GM21717 (cell line): ENCODE measurements at regions not wholly inside any gene's neighbourhood (a gene's known extent, or its start where the extent isn't known, plus 50 kb on each side); places are given as distances from the start of the nearest gene placed in this dataset.

ENCODE experiments used
- ATAC-seq: cut with Tn5 transposase; IDR thresholded peaks from one replicate; pipeline ENCODE4 v1.9.1; 2021; ENCODE audit warnings: mild to moderate bottlenecking, moderate library complexity; ENCODE audit not compliant: unreplicated experiment

DNA sequence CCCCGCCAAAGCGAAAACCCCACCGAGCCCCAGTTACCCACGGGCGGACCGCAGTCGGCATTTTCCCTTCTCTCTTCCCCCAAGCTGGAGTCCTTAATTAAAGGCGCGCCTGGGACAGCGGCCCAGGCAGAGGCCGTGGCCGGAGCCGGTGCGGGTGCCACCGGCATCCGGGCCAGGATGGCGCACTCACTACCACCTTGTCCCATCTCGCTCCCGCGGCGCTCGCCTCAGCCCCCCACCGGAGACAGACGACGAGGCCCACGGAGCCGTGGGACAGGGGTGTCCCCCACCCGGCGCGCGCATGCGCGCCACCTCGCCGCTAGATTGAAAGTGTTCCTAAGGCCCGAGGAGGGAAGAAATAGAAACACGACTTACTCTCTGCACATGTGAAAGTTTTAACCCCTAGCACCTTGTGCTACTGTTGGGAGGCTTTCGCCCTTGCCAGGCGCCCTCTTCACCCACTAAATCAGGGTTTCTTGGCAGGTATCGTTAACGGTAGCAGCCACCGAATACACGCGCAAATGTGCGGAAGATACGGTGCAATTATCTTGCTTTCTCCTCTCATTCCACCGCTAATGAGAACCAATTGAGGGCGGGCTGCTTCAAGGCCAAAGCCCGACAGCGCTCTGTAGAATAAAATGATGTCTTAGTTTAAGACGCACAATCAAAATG lies 64.3 kb upstream of the CCDC160 start:
- no peak for ATAC-seq

DNA sequence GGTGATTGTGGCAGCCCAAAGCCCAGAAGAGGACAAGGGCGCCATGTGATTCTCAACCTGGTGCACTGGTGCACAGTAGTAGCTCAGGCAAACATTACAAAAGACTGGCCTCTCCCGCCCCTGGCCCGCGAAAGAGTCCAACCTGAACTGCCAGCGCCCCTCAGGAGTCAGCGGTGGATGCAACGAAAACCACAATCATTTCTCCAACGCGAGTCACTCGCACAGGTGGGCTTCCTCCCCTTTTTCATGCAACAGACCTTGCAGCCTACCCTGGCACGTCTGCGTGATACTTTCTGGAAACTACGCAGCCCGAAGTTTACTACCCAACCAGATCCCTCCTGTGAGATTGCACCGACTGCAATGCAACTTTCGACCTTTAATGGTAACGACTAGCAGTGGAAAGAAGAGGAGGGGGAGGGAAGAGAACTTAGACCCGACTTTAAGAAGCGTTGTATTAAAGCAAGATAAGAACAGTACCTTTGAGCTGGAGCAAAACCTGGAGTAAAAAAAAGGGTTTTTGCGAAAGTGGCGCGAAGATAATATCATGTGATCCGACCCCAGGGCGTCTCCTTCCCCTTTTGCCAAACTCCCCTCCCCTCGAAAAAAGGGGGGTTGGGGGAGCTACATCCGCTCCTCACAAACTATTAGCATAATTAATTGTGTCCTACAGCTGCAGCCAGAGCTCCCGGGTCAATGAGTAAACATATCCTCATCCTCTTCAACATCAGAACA lies 63.3 kb upstream of the CCDC160 start:
- no peak for ATAC-seq

DNA sequence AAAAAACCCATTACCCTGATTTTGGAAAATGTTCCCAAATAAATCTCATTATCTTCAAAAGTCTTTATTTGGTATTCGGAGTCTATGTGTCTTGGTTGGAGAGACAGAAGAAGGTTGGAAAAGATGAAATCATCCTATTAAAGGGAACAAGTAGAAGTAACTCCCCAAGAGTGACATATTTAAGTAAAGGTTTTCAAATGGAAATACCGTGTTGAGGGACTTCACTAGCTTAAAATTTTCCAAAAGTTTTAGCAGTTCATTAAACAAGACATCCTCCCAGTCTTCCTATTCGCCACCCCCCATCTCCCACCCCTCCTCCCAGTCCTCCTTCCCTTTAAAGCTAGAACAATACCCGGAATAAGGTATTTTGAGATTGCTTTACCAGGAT lies 62.7 kb upstream of the CCDC160 start:
- no peak for ATAC-seq

DNA sequence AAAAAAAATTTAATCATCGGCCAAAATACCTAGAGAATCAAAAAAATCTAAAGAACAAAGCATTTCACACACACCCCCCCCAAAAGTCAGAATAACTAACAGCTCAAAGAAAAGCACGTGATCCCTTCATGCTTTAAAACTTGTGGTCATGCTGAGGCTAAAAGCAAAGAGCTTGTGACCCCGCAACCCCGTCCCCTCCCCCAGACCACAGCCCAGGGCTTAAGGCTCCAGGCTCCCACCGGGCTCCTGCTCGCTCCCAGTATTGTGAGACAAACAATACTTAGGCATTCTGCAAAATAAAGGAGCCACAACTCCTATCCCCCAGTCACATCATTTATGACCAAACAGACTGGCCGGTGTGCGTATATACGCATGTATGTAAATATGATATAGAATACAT lies 62.1 kb upstream of the CCDC160 start:
- ATAC-seq = no peak

DNA sequence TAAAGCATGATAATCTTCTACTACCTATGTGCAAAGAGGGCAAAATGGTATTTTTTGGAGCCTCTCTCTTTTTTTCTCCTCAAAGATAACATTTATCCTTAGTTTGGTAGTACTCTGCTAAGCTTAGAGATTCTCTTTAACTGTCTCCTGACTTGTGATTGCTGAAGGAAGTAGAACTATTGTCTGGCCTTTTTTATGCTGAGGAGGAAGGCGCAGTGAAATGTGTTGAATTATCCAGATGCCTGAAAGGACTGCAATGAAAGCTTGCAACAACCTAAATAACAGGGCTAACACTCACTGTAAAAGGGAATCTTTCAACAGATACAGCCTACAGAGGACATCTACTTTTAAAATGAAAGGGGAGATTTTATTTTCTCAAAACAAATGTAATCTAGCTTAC lies 59.5 kb upstream of the CCDC160 start:
- ATAC-seq = no peak

DNA sequence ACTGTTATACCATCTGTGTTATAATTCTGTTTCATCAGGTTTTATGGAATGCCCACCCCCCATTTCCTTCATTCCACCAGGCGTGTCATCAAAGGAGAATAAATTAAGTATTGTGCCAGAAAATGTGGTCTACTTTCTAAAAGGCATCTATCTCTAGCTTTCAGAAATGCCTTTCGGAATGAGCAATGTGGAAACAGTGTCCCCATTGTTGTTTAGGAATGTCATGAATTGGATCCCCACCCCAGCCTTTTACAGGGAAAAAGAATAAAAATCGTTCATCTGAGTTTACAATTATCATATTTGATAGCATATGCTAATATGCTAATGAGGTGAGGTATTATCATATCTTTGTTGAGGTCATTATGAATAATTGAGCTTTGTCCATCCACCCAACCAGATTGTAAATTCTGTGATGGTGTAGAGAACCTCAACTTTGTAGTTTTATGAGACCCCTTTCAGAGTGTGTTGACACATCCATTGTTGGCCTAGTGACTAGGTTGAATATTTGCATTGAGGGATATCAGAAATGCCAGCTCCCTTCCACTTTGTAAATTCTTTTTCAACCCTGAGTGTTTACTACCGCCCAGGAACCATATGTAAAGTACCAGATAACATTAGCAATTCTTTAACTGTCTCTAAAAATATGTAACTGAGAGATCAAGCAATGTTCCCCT lies 56.2 kb upstream of the CCDC160 start:
- ATAC-seq = no peak

DNA sequence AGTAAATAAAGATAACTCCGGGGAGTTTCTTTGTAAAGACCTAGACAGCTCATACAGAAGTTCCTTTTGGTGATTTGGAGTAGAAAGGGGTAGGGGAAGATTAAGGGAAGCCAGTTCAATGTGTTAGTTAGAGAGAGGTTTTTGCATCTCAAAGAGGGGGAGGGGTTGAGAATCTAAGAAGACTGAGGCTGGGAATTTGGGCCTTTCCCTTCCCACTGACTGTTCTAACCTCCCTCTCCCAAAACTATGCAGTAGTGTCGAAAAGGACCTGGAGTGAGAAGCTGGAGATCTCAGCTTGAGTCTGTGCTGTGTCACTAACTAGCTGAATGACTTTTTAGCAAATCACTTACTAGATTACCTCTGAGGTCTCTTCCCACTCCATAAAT lies 55.7 kb upstream of the CCDC160 start:
- no peak for ATAC-seq

DNA sequence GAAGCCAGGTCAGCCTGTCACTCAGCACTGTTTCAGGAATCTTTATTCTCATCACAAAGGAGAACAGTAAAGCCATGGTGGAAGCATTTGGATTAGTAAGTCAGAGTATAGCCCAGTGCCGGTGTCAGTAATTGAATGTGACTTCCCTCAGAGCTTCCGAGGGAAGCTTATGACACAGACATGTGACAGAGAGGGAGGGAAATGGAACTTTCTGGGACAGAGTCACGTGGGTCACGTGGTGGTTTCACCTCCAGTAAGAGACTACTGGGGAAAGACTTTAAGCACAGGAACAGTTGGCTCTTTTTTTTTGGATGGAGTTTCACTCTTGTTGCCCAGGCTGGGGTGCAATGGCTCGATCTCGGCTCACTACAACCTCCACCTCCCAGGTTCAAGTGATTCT lies 53.3 kb upstream of the CCDC160 start:
- no peak for ATAC-seq

DNA sequence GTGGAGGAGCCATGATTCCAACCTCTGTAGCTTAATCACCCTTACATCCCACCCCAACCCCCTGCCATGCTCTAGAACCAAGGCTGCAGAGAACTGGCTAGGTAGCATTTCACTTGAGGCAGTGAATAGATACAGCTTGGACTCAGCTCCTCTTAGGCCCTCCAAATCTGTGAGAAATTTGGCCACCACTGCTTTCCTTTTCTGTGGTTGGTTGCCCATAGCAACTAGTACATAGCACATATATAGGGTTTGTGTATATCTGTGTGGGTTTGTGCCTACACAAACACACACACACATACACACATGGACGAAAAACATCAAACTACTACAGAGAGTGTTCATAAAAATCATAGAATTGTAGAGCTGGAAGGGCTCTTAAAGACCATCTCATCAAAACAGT lies 52.0 kb upstream of the CCDC160 start:
- ATAC-seq = no peak

DNA sequence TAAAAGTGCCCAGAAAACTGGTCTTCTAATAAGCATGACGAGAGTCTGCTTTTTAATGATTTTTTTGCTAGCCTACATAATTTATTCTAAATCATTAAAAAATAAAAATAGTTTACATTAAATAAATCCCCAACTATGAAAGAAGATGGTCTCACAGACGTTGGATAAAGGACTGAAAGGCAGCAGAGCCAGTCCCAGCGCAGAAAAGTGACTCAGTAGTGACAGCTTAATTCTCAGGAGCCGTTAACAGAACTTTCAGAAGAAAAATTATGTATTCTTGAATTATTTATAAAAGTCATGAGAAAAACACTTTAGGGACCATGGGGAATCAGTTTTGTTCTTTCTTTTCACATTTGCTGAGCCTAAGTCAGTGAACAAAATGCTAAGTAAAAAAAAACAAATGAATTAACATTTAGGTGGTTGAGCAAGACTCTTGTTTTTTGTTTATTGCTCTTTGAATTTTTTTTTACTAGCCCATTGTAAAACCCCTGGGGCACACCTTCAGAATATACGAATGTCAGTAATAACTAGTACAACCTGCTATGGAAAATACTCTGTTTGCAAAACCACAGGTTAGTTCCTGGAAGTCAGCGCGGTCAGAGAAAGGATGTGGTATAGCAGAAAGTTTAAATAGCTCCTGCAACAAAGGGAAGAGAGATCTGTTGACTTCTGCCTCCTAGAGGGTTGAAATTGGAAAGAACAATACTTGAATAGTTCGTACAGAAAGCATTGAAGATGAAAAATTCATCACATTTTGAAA lies 50.4 kb upstream of the CCDC160 start:
- ATAC-seq = peak; percentile 74
